Suprapubic skin (tissue), 4 donors: ENCODE measurements at regions not wholly inside any gene's neighbourhood (a gene's known extent, or its start where the extent isn't known, plus 50 kb on each side); places are given as distances from the start of the nearest gene placed in this dataset.

Source experiments
- DNase-seq, 2 donors: peaks; one replicate each; pipeline ENCODE4 v3.0.0-alpha.2; 2019; ENCODE audit warnings: low spot score in 2 of 2
- H3K27ac ChIP-seq: fragments of 200-600 bp; sonication (generic); one replicate; pipeline ENCODE4 v1.5.1; 2019
- H3K27me3 ChIP-seq: fragments of 200-600 bp; sonication (generic); one replicate; pipeline ENCODE4 v1.5.1; 2019
- H3K36me3 ChIP-seq: fragments of 200-600 bp; sonication (generic); one replicate; pipeline ENCODE4 v1.5.1; 2019
- H3K4me1 ChIP-seq: fragments of 200-600 bp; sonication (generic); one replicate; pipeline ENCODE4 v1.5.1; 2019
- H3K4me3 ChIP-seq: fragments of 200-600 bp; sonication (generic); one replicate; pipeline ENCODE4 v1.5.1; 2019; ENCODE audit warnings: mild to moderate bottlenecking
- H3K9me3 ChIP-seq: fragments of 200-600 bp; sonication (generic); one replicate; pipeline ENCODE4 v1.5.1; 2019
- CTCF ChIP-seq, 2 donors: fragments of 200-600 bp in 1 of 2; fragments of 450-650 bp in 1 of 2; sonication (generic) in 1 of 2; IDR thresholded peaks; one replicate each; pipeline ENCODE4 v1.5.1; 2016 to 2019; ENCODE audit warnings: antibody characterized with exemption in 2 of 2, mild to moderate bottlenecking in 1 of 2, moderate library complexity in 1 of 2
- EP300 ChIP-seq: sonication (generic); formaldehyde crosslinking; IDR thresholded peaks from one replicate; pipeline ENCODE4 v1.6.1; 2017; ENCODE audit warnings: antibody characterized with exemption
- POLR2A ChIP-seq, 2 donors: fragments of 450-650 bp; IDR thresholded peaks; one replicate each; pipeline ENCODE4 v1.6.1; 2017; ENCODE audit warnings: antibody characterized with exemption in 2 of 2, mild to moderate bottlenecking in 2 of 2, moderate library complexity in 2 of 2
- POLR2AphosphoS5 ChIP-seq, 3 donors: sonication (generic); formaldehyde crosslinking; IDR thresholded peaks; one replicate each; pipeline ENCODE4 v1.6.1; 2017; ENCODE audit warnings: antibody characterized with exemption in 3 of 3
- WGBS: methylation state at CpG from one replicate; pipeline ENCODE4 v1.1.5; 2018; 5-methylcytosine and 5-hydroxymethylcytosine counted together

GRCh38 chr6:170032706-170033309 is 258.1 kb downstream of the DLL1 start:
- no peak overlapping the region for H3K27ac ChIP-seq
- peaks cover 8% of the 10 kb centered on the region for H3K4me1 ChIP-seq
- 90% methylated on average over 9 of the region's 9 CpGs for WGBS
- TF ChIP-seq CTCF (IDR thresholded peaks at IDR 0.05): no peak
- TF ChIP-seq POLR2AphosphoS5 (IDR thresholded peaks at IDR 0.05): no peak
- no peak for TF ChIP-seq POLR2A (IDR thresholded peaks at IDR 0.05)
- TF ChIP-seq EP300: no peak
- no peaks in the 10 kb centered on the region for H3K9me3 ChIP-seq
- peaks cover 28% of the 10 kb centered on the region for H3K27me3 ChIP-seq
- no peak overlapping the region for H3K4me3 ChIP-seq
- DNase-seq: peak; percentile 36 to 64
- H3K36me3 ChIP-seq: no peaks in the 10 kb centered on the region

GRCh38 chr6:170032197-170032596 is 258.7 kb downstream of the DLL1 start:
- Histone ChIP-seq H3K27me3 (peaks cover 25% of the 10 kb centered on the region), H3K36me3 (no peaks in the 10 kb centered on the region), H3K27ac (no peak overlapping the region), H3K4me1 (peaks cover 4% of the 10 kb centered on the region), H3K9me3 (no peaks in the 10 kb centered on the region), H3K4me3 (no peak overlapping the region)
- 97% methylated on average over 5 of the region's 6 CpGs for WGBS
- no peak for TF ChIP-seq CTCF (IDR thresholded peaks at IDR 0.05)
- TF ChIP-seq POLR2AphosphoS5 (IDR thresholded peaks at IDR 0.05): no peak
- TF ChIP-seq EP300: no peak
- no peak for TF ChIP-seq POLR2A (IDR thresholded peaks at IDR 0.05)
- peak; percentile 39 to 62 for DNase-seq

- H3K4me3 ChIP-seq: no peak overlapping the region
- no peaks in the 10 kb centered on the region for H3K9me3 ChIP-seq
- TF ChIP-seq POLR2AphosphoS5 (IDR thresholded peaks at IDR 0.05): no peak
- no peak for TF ChIP-seq POLR2A (IDR thresholded peaks at IDR 0.05)
- TF ChIP-seq EP300: no peak
- TF ChIP-seq CTCF (IDR thresholded peaks at IDR 0.05): no peak
- H3K4me1 ChIP-seq: peaks cover 7% of the 10 kb centered on the region
- peaks cover 25% of the 10 kb centered on the region for H3K27me3 ChIP-seq
- no peak overlapping the region for H3K27ac ChIP-seq
- WGBS: 85% methylated on average over 11 of the region's 11 CpGs
- no peaks in the 10 kb centered on the region for H3K36me3 ChIP-seq
- DNase-seq: peak; percentile 48 to 56
These were observed 259.2 kb downstream of the DLL1 start for GRCh38 chr6:170031684-170032121.

GRCh38 chr6:170030821-170031471 is 259.9 kb downstream of the DLL1 start:
- Histone ChIP-seq H3K4me1 (peaks cover 15% of the 10 kb centered on the region), H3K27ac (no peak overlapping the region), H3K27me3 (peaks cover 28% of the 10 kb centered on the region), H3K4me3 (no peak overlapping the region), H3K36me3 (no peaks in the 10 kb centered on the region), H3K9me3 (no peaks in the 10 kb centered on the region)
- TF ChIP-seq CTCF (IDR thresholded peaks at IDR 0.05) (no peak), POLR2AphosphoS5 (IDR thresholded peaks at IDR 0.05) (no peak), POLR2A (IDR thresholded peaks at IDR 0.05) (no peak), EP300 (no peak)
- DNase-seq: peak; percentile 63 to 65
- 68% methylated on average over 4 of the region's 16 CpGs for WGBS

GRCh38 chr6:170030284-170030815 is 260.5 kb downstream of the DLL1 start:
- H3K9me3 ChIP-seq: no peaks in the 10 kb centered on the region
- DNase-seq: peak in 1 of 2 donors; percentile 50
- H3K4me1 ChIP-seq: peaks cover 21% of the 10 kb centered on the region
- no peak overlapping the region for H3K4me3 ChIP-seq
- H3K27me3 ChIP-seq: peaks cover 29% of the 10 kb centered on the region
- H3K36me3 ChIP-seq: no peaks in the 10 kb centered on the region
- WGBS: 88% methylated on average over 2 of the region's 12 CpGs
- H3K27ac ChIP-seq: no peak overlapping the region
- TF ChIP-seq POLR2A (IDR thresholded peaks at IDR 0.05): no peak
- no peak for TF ChIP-seq CTCF (IDR thresholded peaks at IDR 0.05)
- no peak for TF ChIP-seq POLR2AphosphoS5 (IDR thresholded peaks at IDR 0.05)
- TF ChIP-seq EP300: no peak
